DOHH2 (cell line): ENCODE measurements at regions not wholly inside any gene's neighbourhood (a gene's known extent, or its start where the extent isn't known, plus 50 kb on each side); places are given as distances from the start of the nearest gene placed in this dataset.

Experiments
- H3F3A ChIP-seq: fragments of 200-600 bp; sonication (generic), shearing (Covaris generic); 2 replicates; pipeline ENCODE4 v1.6.0; 2016; ENCODE audit warnings: antibody characterized with exemption, mild to moderate bottlenecking; ENCODE audit not compliant: control insufficient read depth, insufficient read depth
- H3K27ac ChIP-seq: fragments of 200-600 bp; sonication (generic); 2 replicates; pipeline ENCODE4 v1.5.1; 2014; ENCODE audit warnings: low read depth, mild to moderate bottlenecking, low read length, moderate library complexity
- H3K27me3 ChIP-seq: fragments of 200-600 bp; sonication (generic); 2 replicates; pipeline ENCODE4 v1.6.1; 2014; ENCODE audit warnings: mild to moderate bottlenecking, low read length, mixed read lengths; ENCODE audit not compliant: control insufficient read depth
- H3K36me3 ChIP-seq: fragments of 200-600 bp; sonication (generic); 2 replicates; pipeline ENCODE4 v1.6.1; 2014; ENCODE audit warnings: mild to moderate bottlenecking, low read length, moderate library complexity, mixed read lengths; ENCODE audit not compliant: control insufficient read depth
- H3K4me1 ChIP-seq: fragments of 200-600 bp; sonication (generic); 2 replicates; pipeline ENCODE4 v1.6.1; 2014; ENCODE audit warnings: mild to moderate bottlenecking, low read length, mixed read lengths; ENCODE audit not compliant: control insufficient read depth
- H3K4me2 ChIP-seq: fragments of 200-600 bp; sonication (generic); 2 replicates; pipeline ENCODE4 v1.6.0; 2014; ENCODE audit warnings: mild to moderate bottlenecking, low read length, moderate library complexity
- H3K4me3 ChIP-seq: fragments of 200-600 bp; sonication (generic); 2 replicates; pipeline ENCODE4 v1.5.1; 2014; ENCODE audit warnings: mild to moderate bottlenecking, low read length, mixed read lengths
- H3K79me2 ChIP-seq: fragments of 200-600 bp; sonication (generic); 2 replicates; pipeline ENCODE4 v1.6.1; 2014; ENCODE audit warnings: mild to moderate bottlenecking, low read length, mixed read lengths; ENCODE audit not compliant: control insufficient read depth
- H3K9me2 ChIP-seq: fragments of 200-600 bp; sonication (generic); replicated peaks from 2 replicates; pipeline ENCODE4 v1.6.1; 2014; ENCODE audit warnings: mild to moderate bottlenecking, low read length, mixed read lengths; ENCODE audit not compliant: control insufficient read depth
- H3K9me3 ChIP-seq: fragments of 200-600 bp; sonication (generic); 2 replicates; pipeline ENCODE4 v1.6.1; 2014; ENCODE audit warnings: antibody characterized with exemption, low read length, mixed read lengths; ENCODE audit not compliant: control insufficient read depth, insufficient read depth
- H4K20me1 ChIP-seq: fragments of 200-600 bp; sonication (generic); 2 replicates; pipeline ENCODE4 v1.6.0; 2014; ENCODE audit warnings: low read depth, mild to moderate bottlenecking, antibody characterized with exemption, low read length, moderate library complexity; ENCODE audit not compliant: control insufficient read depth, insufficient read depth
- CTCF ChIP-seq: fragments of 200-600 bp; sonication (generic); IDR thresholded peaks from one replicate; pipeline ENCODE4 v1.5.1; 2014; ENCODE audit warnings: antibody characterized with exemption, mild to moderate bottlenecking, low read depth, low read length; ENCODE audit not compliant: poor library complexity, severe bottlenecking
- EZH2phosphoT487 ChIP-seq: fragments of 200-600 bp; sonication (generic); IDR thresholded peaks from 2 replicates; pipeline ENCODE4 v1.6.1; 2017; ENCODE audit warnings: borderline replicate concordance, mild to moderate bottlenecking, antibody characterized with exemption, low read length, moderate library complexity, mixed read lengths

GRCh38 chr13:73633817-73634460 is 500.3 kb downstream of the KLF12 start:
- Histone ChIP-seq H3K27me3 (peaks cover 9% of the 10 kb centered on the region), H3K4me3 (no peak overlapping the region), H3F3A (no peaks in the 10 kb centered on the region), H4K20me1 (no peaks in the 10 kb centered on the region), H3K4me2 (no peak overlapping the region), H3K36me3 (no peaks in the 10 kb centered on the region), H3K4me1 (no peaks in the 10 kb centered on the region), H3K9me3 (no peaks in the 10 kb centered on the region), H3K9me2 (no peaks in the 10 kb centered on the region), H3K79me2 (no peaks in the 10 kb centered on the region), H3K27ac (no peak overlapping the region)
- TF ChIP-seq EZH2phosphoT487 (no peak), CTCF (no peak)

- H3K27me3 ChIP-seq: peaks cover 9% of the 10 kb centered on the region
- H3K79me2 ChIP-seq: no peaks in the 10 kb centered on the region
- no peak overlapping the region for H3K27ac ChIP-seq
- H3K4me1 ChIP-seq: no peaks in the 10 kb centered on the region
- TF ChIP-seq EZH2phosphoT487: no peak
- no peak for TF ChIP-seq CTCF
- no peak overlapping the region for H3K4me3 ChIP-seq
- H3F3A ChIP-seq: no peaks in the 10 kb centered on the region
- H4K20me1 ChIP-seq: no peaks in the 10 kb centered on the region
- H3K4me2 ChIP-seq: no peak overlapping the region
- H3K9me3 ChIP-seq: no peaks in the 10 kb centered on the region
- H3K9me2 ChIP-seq: no peaks in the 10 kb centered on the region
- no peaks in the 10 kb centered on the region for H3K36me3 ChIP-seq
Measured at GRCh38 chr13:73631411-73631810, 502.8 kb downstream of the KLF12 start.

GRCh38 chr13:73625562-73626339 is 508.5 kb downstream of the KLF12 start:
- Histone ChIP-seq H3K4me3 (no peak overlapping the region), H3F3A (no peaks in the 10 kb centered on the region), H3K79me2 (no peaks in the 10 kb centered on the region), H3K4me2 (no peak overlapping the region), H3K4me1 (no peaks in the 10 kb centered on the region), H3K27ac (no peak overlapping the region), H4K20me1 (no peaks in the 10 kb centered on the region), H3K36me3 (no peaks in the 10 kb centered on the region), H3K27me3 (no peaks in the 10 kb centered on the region), H3K9me2 (no peaks in the 10 kb centered on the region), H3K9me3 (no peaks in the 10 kb centered on the region)
- TF ChIP-seq CTCF (no peak), EZH2phosphoT487 (no peak)
